ENCODE measurements at regions not wholly inside any gene's neighbourhood (a gene's known extent, or its start where the extent isn't known, plus 50 kb on each side); places are given as distances from the start of the nearest gene placed in this dataset.

- TF ChIP-seq CTCF (IDR thresholded peaks at IDR 0.05; ENCODE audit: insufficient read depth, low read length) = no peak
- TF ChIP-seq GABPA (IDR thresholded peaks at IDR 0.05; ENCODE audit: low read depth) = no peak
These were observed 598.2 kb upstream of the NDST4 start for GRCh38 chr4:115711575-115711974.

Measured in HL-60 (cell line).